Activated CD8-positive, alpha-beta memory T cell treated with anti-CD3 and anti-CD28 coated beads, Interleukin-2, amount 10 ng/mL, durations not matched to agents 7 days and 5 days (primary cell): ENCODE measurements at regions not wholly inside any gene's neighbourhood (a gene's known extent, or its start where the extent isn't known, plus 50 kb on each side); places are given as distances from the start of the nearest gene placed in this dataset.
A peak's percentile ranks its signal among the peaks of the same experiment; 100 is the strongest.

Source experiments
- ATAC-seq: fragments of 150-1000 bp; cut with Tn5 transposase; one replicate; pipeline ENCODE4 v1.10.0; 2021; ENCODE audit warnings: moderate library complexity
- CTCF ChIA-PET: fragments of 350-600 bp; sonication (Branson Sonifier 250); formaldehyde crosslinking; loops from one replicate; lab custom pipeline; 2021; ENCODE audit warnings: antibody characterized with exemption; lab: Charles Lee
- DNase-seq: peaks from one replicate; pipeline ENCODE4 v3.0.0-alpha.2; 2020
- H3K27ac Mint-ChIP-seq: one replicate; pipeline ENCODE4 v1.8.0; 2021; ENCODE audit warnings: mild to moderate bottlenecking, mixed read lengths
- H3K27me3 Mint-ChIP-seq: one replicate; pipeline ENCODE4 v1.8.0; 2021; ENCODE audit warnings: mixed read lengths
- H3K36me3 Mint-ChIP-seq: one replicate; pipeline ENCODE4 v1.8.0; 2021; ENCODE audit warnings: mild to moderate bottlenecking, mixed read lengths
- H3K4me1 Mint-ChIP-seq: one replicate; pipeline ENCODE4 v1.8.0; 2021; ENCODE audit warnings: mixed read lengths
- H3K4me3 Mint-ChIP-seq: one replicate; pipeline ENCODE4 v1.8.0; 2021; ENCODE audit warnings: mild to moderate bottlenecking, moderate library complexity, mixed read lengths
- H3K9me3 Mint-ChIP-seq: one replicate; pipeline ENCODE4 v1.8.0; 2022; ENCODE audit warnings: low read depth, mixed read lengths

GRCh38 chr1:22284236-22284635, 141.3 kb upstream of the WNT4 start:
- H3K4me1 Mint-ChIP-seq, result no peaks in the 10 kb centered on the region
- no peak overlapping the region for H3K27ac Mint-ChIP-seq
- ATAC-seq, result no peak

GRCh38 chr1:22284906-22285548, 142.1 kb upstream of the WNT4 start:
- CTCF ChIA-PET, result no interaction called here
- ATAC-seq (no peak), DNase-seq (no peak)
- H3K9me3 Mint-ChIP-seq, result no peaks in the 10 kb centered on the region
- peaks cover 8% of the 10 kb centered on the region for H3K27me3 Mint-ChIP-seq
- H3K4me1 Mint-ChIP-seq, result no peaks in the 10 kb centered on the region
- H3K27ac Mint-ChIP-seq, result no peak overlapping the region
- H3K4me3 Mint-ChIP-seq, result no peak overlapping the region
- no peaks in the 10 kb centered on the region for H3K36me3 Mint-ChIP-seq

More at GRCh38 chr1:22284236-22284635, 141.3 kb upstream of the WNT4 start:
- DNase-seq, result no peak
- CTCF ChIA-PET, result no interaction called here
- Mint-ChIP-seq H3K9me3 (no peaks in the 10 kb centered on the region), H3K27me3 (peaks cover 8% of the 10 kb centered on the region), H3K36me3 (no peaks in the 10 kb centered on the region), H3K4me3 (no peak overlapping the region)

DNA sequence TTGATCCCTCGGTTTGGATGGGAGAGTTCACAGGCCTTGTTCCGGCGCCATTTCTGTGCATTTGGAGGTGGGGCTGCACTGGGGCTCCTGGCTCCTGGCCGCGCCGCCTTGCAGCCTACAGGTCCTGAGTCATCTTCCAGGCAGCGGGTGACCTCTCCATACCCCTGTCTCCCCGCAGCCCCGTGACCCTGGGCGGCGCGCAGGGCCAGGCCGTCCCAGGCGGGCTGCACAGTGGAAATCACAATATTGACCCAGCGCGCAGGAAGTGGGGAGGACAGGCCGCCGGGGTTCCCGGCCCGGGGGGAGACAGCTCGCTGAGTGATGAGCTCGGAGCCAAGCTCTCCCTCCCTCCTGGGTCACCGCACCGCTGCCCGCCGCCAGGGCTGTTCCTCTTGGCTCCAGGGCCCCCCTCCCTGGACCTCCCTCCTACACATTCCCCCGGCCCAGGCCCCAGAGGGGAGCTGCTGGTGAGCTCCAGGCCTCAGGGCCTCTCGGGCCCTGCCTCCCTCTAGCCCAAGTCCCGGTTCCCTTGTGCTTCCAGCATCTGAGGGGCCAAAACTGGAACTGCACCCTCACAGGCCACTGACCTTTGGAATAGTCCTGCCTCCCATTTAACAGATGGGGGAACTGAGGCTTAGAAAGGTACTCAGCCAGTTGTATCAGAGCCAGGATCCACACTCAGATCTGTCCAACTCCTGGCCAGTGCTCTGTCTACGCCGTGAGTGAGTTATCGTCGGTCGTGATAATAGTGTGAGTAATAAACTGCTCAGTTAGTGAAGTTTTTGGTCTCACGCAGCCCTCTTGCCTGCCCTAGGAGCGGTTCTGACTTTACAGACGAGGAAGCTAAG, 142.9 kb upstream of the WNT4 start:
- CTCF ChIA-PET, result no interaction called here
- Mint-ChIP-seq H3K4me3 (no peak overlapping the region), H3K9me3 (no peaks in the 10 kb centered on the region), H3K27ac (no peak overlapping the region), H3K36me3 (no peaks in the 10 kb centered on the region), H3K4me1 (no peaks in the 10 kb centered on the region), H3K27me3 (peaks cover 8% of the 10 kb centered on the region)
- ATAC-seq (no peak), DNase-seq (no peak)

GRCh38 chr1:22286491-22286890, 143.6 kb upstream of the WNT4 start:
- CTCF ChIA-PET, result no interaction called here

DNA sequence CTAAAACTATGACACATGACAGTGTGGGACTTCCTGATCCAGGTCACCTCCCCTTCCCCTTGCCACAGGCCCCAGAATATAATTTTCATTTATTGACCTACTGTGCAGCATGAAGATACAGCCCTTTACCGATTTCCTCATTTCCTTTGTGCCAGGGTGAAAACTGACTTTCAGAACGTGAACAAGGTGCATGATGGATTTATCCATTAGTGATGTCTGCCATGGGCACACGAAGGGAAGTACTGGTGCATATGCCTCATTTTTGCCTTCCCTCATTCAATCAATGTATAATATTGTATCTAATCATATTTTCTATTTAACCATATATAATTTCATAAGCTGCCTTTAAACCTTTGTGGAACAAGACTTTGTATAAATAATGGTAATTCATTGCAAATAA, 144.4 kb upstream of the WNT4 start:
- Mint-ChIP-seq H3K4me3 (no peak overlapping the region), H3K4me1 (no peaks in the 10 kb centered on the region), H3K9me3 (no peaks in the 10 kb centered on the region), H3K27me3 (peaks cover 14% of the 10 kb centered on the region), H3K36me3 (no peaks in the 10 kb centered on the region), H3K27ac (no peak overlapping the region)
- DNase-seq (no peak), ATAC-seq (no peak)
- CTCF ChIA-PET, result no interaction called here

More at GRCh38 chr1:22286491-22286890, 143.6 kb upstream of the WNT4 start:
- no peak for DNase-seq
- Mint-ChIP-seq H3K9me3 (no peaks in the 10 kb centered on the region), H3K4me3 (no peak overlapping the region), H3K36me3 (no peaks in the 10 kb centered on the region), H3K27me3 (peaks cover 10% of the 10 kb centered on the region), H3K4me1 (no peaks in the 10 kb centered on the region), H3K27ac (no peak overlapping the region)
- no peak for ATAC-seq

- H3K4me3 Mint-ChIP-seq, result no peak overlapping the region
- no peaks in the 10 kb centered on the region for H3K36me3 Mint-ChIP-seq
- H3K27ac Mint-ChIP-seq, result no peak overlapping the region
- no peaks in the 10 kb centered on the region for H3K4me1 Mint-ChIP-seq
- H3K9me3 Mint-ChIP-seq, result no peaks in the 10 kb centered on the region
- CTCF ChIA-PET, result no interaction called here
- ATAC-seq, result no peak
- H3K27me3 Mint-ChIP-seq, result peaks cover 15% of the 10 kb centered on the region
- DNase-seq, result peak; percentile 4
Observed at GRCh38 chr1:22287946-22288520, 145.1 kb upstream of the WNT4 start.

DNA sequence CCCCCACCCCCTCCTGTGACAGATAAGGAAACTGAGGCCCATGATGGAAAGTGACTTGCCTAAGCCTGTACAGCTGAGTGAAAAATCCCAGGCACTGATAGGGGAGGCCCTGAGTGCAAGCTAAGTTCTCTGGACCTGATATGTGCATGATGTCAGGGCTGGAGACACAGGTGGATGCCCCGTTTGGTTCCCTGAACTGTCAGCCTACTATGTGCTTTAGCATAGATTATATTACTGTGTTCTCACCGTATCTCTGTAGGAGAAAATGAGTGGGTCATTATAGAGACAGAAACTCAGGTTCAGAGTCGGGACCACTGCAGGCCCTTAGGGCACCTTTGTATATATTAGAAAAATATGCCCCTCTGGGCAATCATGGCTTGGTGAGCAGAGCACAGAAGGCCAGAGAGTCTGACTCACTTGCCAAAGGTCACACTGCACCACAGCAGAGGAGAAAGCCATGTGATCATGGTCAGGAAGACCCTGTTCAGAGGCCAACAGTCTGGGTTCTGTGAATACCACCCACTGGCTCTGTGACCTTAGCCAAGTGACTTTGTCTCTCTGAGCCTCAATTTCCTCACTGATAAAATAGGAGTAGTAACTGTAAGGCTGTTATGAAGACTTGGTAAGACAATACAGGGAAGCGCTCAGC, 145.8 kb upstream of the WNT4 start:
- CTCF ChIA-PET, result no interaction called here
- Mint-ChIP-seq H3K27me3 (peaks cover 15% of the 10 kb centered on the region), H3K27ac (no peak overlapping the region), H3K4me1 (no peaks in the 10 kb centered on the region), H3K36me3 (no peaks in the 10 kb centered on the region), H3K4me3 (no peak overlapping the region), H3K9me3 (no peaks in the 10 kb centered on the region)
- peak; percentile 19 for DNase-seq
- no peak for ATAC-seq

DNA sequence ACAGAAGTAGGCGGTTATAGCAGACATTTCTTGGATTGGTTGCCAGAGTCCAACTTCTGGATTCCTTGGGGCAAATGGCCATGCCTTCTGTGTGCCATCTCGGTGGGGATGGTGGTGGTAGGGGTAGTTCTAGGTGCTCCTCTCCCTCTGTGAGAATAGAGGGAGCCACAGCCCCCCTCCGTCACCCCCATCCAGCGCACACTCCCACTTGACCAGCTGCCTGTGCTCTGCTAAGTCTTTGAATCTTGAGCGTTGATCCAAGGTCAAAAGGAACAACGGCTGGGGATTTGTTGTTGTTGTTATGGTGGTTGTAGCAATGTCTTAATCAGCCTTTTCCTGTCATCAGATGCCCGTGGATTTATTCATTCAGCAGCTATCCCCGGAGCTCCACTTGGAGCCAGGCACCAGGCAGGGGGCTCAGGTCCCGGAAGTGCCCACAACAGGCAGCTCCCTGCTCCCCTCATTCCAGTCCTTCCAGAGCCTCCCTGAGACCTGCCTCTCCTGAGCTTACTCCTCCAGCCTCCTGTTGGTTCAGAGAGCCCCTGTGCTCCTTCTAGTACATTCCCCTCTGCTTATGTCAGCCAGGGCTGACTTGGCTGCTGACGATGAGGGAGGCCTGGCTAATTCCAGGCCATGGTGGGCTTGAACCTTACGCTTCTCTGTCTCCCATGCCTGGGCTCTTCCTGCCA, 146.6 kb upstream of the WNT4 start:
- Mint-ChIP-seq H3K9me3 (no peaks in the 10 kb centered on the region), H3K27ac (no peak overlapping the region), H3K4me1 (no peaks in the 10 kb centered on the region), H3K36me3 (no peaks in the 10 kb centered on the region), H3K4me3 (no peak overlapping the region), H3K27me3 (peaks cover 20% of the 10 kb centered on the region)
- CTCF ChIA-PET, result no interaction called here
- ATAC-seq (no peak), DNase-seq (peak; percentile 32)

DNA sequence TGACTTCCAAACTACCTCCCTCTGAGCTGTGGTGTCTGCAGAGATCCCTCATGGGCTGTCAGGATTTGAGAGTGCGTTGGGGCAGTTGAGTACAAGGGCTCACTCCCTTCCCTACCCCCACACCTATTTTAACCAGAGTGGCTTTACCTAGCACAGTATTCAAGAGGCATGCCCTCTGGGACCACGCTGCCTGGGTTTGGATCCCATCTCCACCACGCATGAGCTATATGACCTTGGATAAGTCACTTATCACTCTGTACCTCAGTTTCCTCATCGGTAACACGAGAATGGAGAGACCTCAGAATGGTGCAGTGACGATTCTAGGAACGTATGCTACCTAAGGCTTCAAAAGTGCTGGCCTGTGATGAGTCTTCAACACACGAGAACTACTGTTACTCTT, 147.3 kb upstream of the WNT4 start:
- peak; percentile 18 for DNase-seq
- CTCF ChIA-PET, result no interaction called here

DNA sequence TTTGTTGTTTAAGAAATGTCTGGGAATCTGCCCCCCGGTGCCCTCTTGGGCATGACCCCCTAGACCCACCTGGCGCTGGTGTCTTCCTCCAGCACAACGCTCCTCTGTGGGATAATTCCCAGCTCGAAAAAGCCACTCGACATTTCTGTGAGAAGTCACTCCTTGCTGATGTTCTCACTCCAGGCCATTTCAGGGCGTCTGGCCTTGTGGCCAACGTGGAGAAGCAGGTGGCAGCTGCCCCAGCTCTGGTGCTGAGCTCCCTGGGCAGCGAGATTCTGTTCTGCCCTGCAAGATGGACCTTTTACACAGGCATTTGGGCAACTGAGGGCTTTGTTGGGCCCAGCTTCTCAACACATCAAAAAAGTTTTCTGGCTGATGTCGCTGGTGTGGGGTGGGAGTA, 147.7 kb upstream of the WNT4 start:
- Mint-ChIP-seq H3K9me3 (no peaks in the 10 kb centered on the region), H3K36me3 (no peaks in the 10 kb centered on the region), H3K27ac (no peak overlapping the region), H3K27me3 (peaks cover 24% of the 10 kb centered on the region), H3K4me1 (no peaks in the 10 kb centered on the region), H3K4me3 (no peak overlapping the region)
- CTCF ChIA-PET, result no interaction called here
- DNase-seq, result peak; percentile 14
- no peak for ATAC-seq

More for the DNA sequence above, 147.3 kb upstream of the WNT4 start:
- Mint-ChIP-seq H3K9me3 (no peaks in the 10 kb centered on the region), H3K4me3 (no peak overlapping the region), H3K27ac (no peak overlapping the region), H3K4me1 (no peaks in the 10 kb centered on the region), H3K36me3 (no peaks in the 10 kb centered on the region), H3K27me3 (peaks cover 20% of the 10 kb centered on the region)
- no peak for ATAC-seq

- peak; percentile 1 for DNase-seq
- Mint-ChIP-seq H3K36me3 (no peaks in the 10 kb centered on the region), H3K9me3 (no peaks in the 10 kb centered on the region), H3K27me3 (peaks cover 29% of the 10 kb centered on the region), H3K4me1 (no peaks in the 10 kb centered on the region), H3K4me3 (no peak overlapping the region), H3K27ac (no peak overlapping the region)
- no peak for ATAC-seq
- CTCF ChIA-PET, result no interaction called here
Observed at GRCh38 chr1:22291057-22291456, 148.2 kb upstream of the WNT4 start.

DNA sequence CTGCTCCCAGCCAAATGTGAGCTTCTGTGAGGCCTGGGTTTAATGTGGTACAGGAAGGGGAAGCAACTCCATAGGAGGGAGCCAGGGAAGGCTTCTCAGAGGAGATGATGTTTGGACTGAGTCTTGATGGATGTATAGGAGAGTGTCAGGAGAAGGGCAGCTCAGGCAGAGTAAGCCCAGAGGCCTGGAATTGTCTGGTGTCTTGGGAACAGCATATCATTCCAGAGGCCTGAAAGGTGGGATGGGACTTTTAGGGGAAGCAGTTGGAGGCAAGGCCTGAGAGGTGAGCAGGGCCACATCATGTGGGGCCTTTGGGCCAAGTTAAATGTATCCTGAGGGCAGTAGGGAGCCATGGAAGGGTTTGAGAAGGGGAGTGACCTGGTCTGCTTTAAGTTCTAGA, 148.6 kb upstream of the WNT4 start:
- CTCF ChIA-PET, result no interaction called here
- Mint-ChIP-seq H3K9me3 (no peaks in the 10 kb centered on the region), H3K27ac (no peak overlapping the region)

More for the DNA sequence above, 148.6 kb upstream of the WNT4 start:
- Mint-ChIP-seq H3K36me3 (no peaks in the 10 kb centered on the region), H3K4me1 (peaks cover 4% of the 10 kb centered on the region), H3K4me3 (no peak overlapping the region), H3K27me3 (peaks cover 33% of the 10 kb centered on the region)
- peak; percentile 30 for DNase-seq
- no peak for ATAC-seq
